ENCODE measurements at regions not wholly inside any gene's neighbourhood (a gene's known extent, or its start where the extent isn't known, plus 50 kb on each side); places are given as distances from the start of the nearest gene placed in this dataset.

DNA sequence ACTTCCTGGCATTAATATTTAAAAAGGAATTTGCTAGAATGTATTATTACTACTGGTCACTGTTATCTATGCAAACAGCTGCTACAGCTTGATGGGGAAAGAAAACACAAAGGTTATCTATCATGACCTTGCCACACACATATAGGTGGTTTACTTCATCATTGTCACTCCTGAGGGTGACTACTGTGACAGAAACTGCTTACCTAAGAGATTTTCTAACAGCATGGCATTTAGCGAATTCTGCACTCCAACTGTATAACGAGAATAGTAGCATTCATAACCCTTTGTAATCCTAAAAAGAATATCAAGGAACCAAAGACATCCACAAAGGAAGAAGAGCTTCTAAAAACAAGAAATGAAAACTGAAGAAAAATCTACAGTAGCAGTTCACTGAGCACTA is 74.6 kb upstream of the SPOCK3 start:
- TF ChIP-seq, protein P1, sequence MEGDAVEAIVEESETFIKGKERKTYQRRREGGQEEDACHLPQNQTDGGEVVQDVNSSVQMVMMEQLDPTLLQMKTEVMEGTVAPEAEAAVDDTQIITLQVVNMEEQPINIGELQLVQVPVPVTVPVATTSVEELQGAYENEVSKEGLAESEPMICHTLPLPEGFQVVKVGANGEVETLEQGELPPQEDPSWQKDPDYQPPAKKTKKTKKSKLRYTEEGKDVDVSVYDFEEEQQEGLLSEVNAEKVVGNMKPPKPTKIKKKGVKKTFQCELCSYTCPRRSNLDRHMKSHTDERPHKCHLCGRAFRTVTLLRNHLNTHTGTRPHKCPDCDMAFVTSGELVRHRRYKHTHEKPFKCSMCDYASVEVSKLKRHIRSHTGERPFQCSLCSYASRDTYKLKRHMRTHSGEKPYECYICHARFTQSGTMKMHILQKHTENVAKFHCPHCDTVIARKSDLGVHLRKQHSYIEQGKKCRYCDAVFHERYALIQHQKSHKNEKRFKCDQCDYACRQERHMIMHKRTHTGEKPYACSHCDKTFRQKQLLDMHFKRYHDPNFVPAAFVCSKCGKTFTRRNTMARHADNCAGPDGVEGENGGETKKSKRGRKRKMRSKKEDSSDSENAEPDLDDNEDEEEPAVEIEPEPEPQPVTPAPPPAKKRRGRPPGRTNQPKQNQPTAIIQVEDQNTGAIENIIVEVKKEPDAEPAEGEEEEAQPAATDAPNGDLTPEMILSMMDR (conservative IDR thresholded peaks at IDR 0.05; ENCODE audit: low read length), result no peak
- TF ChIP-seq EZH2phosphoT487 (IDR thresholded peaks at IDR 0.05; ENCODE audit: borderline replicate concordance), result no peak
